ENCODE measurements at regions not wholly inside any gene's neighbourhood (a gene's known extent, or its start where the extent isn't known, plus 50 kb on each side); places are given as distances from the start of the nearest gene placed in this dataset.
"Not testable (repeated sequence)": the region's sequence is repeated elsewhere in the genome, so short reads cannot be mapped to it uniquely, and the experiment has no call there.

GRCh38 chr6:119418084-119418483 lies 68.5 kb upstream of the MAN1A1 start:
- DNase-seq = not testable (repeated sequence)

DNA sequence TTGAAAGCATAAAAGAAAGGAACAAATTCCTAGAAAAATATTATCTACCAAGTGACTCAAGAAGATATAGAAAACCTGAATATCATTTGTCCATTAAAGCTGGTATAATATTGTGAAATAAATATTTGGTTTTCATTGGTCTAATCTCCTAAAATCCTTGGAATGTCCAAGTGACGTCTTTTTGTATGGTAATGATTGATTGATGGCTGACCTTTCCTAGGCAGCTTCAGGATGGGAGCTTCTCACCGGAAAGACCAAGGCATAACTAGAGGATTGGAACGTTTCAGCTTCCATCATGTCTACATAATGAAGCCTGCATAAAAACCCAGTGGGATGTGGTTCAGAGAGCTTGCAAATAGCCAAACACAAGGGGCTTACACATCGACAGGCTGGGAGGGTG lies 57.6 kb upstream of the MAN1A1 start:
- DNase-seq = no peak

DNA sequence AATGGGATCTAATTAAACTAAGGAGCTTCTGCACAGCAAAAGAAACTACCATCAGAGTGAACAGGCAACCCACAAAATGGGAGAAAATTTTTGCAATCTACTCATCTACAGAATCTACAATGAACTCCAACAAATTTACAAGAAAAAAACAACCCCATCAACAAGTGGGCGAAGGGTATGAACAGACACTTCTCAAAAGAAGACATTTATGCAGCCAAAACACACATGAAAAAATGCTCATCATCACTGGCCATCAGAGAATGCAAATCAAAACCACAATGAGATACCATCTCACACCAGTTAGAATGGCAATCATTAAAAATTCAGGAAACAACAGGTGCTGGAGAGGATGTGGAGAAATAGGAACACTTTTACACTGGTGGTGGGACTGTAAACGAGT lies 55.6 kb upstream of the MAN1A1 start:
- not testable (repeated sequence) for DNase-seq

All from stimulated activated CD4-positive, alpha-beta T cell treated with anti-CD3 and anti-CD28 coated beads, Interleukin-4, amount 100 ng/mL, for 1 hour (primary cell).